ENCODE measurements at regions not wholly inside any gene's neighbourhood (a gene's known extent, or its start where the extent isn't known, plus 50 kb on each side); places are given as distances from the start of the nearest gene placed in this dataset.

DNA sequence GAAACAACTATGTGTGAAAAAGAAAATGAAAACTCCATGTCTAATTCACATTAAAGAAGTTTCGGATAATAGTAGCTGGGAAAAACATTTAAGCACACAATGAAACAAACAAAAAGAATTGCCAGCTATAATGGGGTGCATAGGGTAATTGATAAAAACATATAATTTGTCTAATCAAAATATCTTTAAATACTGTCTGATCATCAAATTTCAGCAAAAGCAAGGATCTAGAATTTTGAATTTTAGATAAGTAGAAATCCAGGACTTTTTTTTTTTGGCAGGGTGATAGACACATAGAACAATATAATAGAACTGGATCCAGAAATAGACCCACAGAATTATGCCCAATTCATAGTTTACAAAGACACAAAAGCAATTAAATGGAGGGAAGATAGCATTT lies 585.0 kb downstream of the TAF11L14 start:
- Histone ChIP-seq H4K20me1 (ENCODE audit: control insufficient read depth, extremely low read depth, insufficient read depth, low read length) (no peaks in the 10 kb centered on the region), H3K4me1 (ENCODE audit: control insufficient read depth, extremely low read depth, insufficient read depth, low read length) (no peaks in the 10 kb centered on the region), H3K9me1 (ENCODE audit: control insufficient read depth, extremely low read depth, insufficient read depth, low read length) (no peaks in the 10 kb centered on the region), H2AFZ (ENCODE audit: control insufficient read depth, low read length) (no peak overlapping the region), H3K27ac (ENCODE audit: control insufficient read depth, insufficient read depth, low read length) (no peak overlapping the region), H3K9me3 (ENCODE audit: control insufficient read depth, low read depth, low read length) (no peaks in the 10 kb centered on the region), H3K27me3 (ENCODE audit: control insufficient read depth, extremely low read depth, insufficient read depth, low read length) (no peaks in the 10 kb centered on the region), H3K36me3 (ENCODE audit: control insufficient read depth in 2 of 2, extremely low read depth in 1 of 2, insufficient read depth in 2 of 2, low read length in 2 of 2) (no peaks in the 10 kb centered on the region), H3K4me3 (ENCODE audit: control insufficient read depth in 2 of 3, extremely low read depth in 1 of 3, insufficient read depth in 2 of 3, low read depth in 1 of 3, low read length in 3 of 3) (no peak overlapping the region), H3K4me2 (ENCODE audit: control insufficient read depth, extremely low read depth, insufficient read depth, low read depth, low read length) (no peak overlapping the region), H3K9ac (ENCODE audit: control insufficient read depth, extremely low read depth, insufficient read depth, low read length) (no peak overlapping the region), H3K79me2 (ENCODE audit: control insufficient read depth, insufficient read depth, low read length) (no peaks in the 10 kb centered on the region)
- dilution Hi-C loops (cut with MboI; ENCODE audit: extremely low pct_ligation_motif_present, low sequenced_read_pairs): no loop called here
- TF ChIP-seq CTCF (optimal IDR thresholded peaks at IDR 0.05 in 1 of 3, IDR thresholded peaks at IDR 0.05 in 1 of 3, conservative IDR thresholded peaks at IDR 0.05 in 1 of 3; ENCODE audit: extremely low read depth in 1 of 3, insufficient read depth in 2 of 3, low read length in 3 of 3): no peak
- TF ChIP-seq EZH2 (IDR thresholded peaks at IDR 0.05; ENCODE audit: low read length): no peak
- FAIRE-seq (no peak), DNase-seq (ENCODE audit: low read depth, low spot score) (no peak)

GRCh38 chr5:18220631-18221030 lies 586.4 kb downstream of the TAF11L14 start:
- DNase-seq (ENCODE audit: low read depth, low spot score): no peak
- dilution Hi-C loops (cut with MboI; ENCODE audit: extremely low pct_ligation_motif_present, low sequenced_read_pairs): no loop called here

More at GRCh38 chr5:18220631-18221030, 586.4 kb downstream of the TAF11L14 start:
- Histone ChIP-seq H3K4me3 (ENCODE audit: control insufficient read depth in 2 of 3, extremely low read depth in 1 of 3, insufficient read depth in 2 of 3, low read depth in 1 of 3, low read length in 3 of 3) (no peak overlapping the region), H3K9ac (ENCODE audit: control insufficient read depth, extremely low read depth, insufficient read depth, low read length) (no peak overlapping the region), H3K27me3 (ENCODE audit: control insufficient read depth, extremely low read depth, insufficient read depth, low read length) (no peaks in the 10 kb centered on the region), H3K27ac (ENCODE audit: control insufficient read depth, insufficient read depth, low read length) (no peak overlapping the region), H3K9me1 (ENCODE audit: control insufficient read depth, extremely low read depth, insufficient read depth, low read length) (no peaks in the 10 kb centered on the region), H3K9me3 (ENCODE audit: control insufficient read depth, low read depth, low read length) (no peaks in the 10 kb centered on the region), H3K4me1 (ENCODE audit: control insufficient read depth, extremely low read depth, insufficient read depth, low read length) (no peaks in the 10 kb centered on the region), H3K4me2 (ENCODE audit: control insufficient read depth, extremely low read depth, insufficient read depth, low read depth, low read length) (no peak overlapping the region), H3K36me3 (ENCODE audit: control insufficient read depth in 2 of 2, extremely low read depth in 1 of 2, insufficient read depth in 2 of 2, low read length in 2 of 2) (no peaks in the 10 kb centered on the region), H3K79me2 (ENCODE audit: control insufficient read depth, insufficient read depth, low read length) (no peaks in the 10 kb centered on the region), H2AFZ (ENCODE audit: control insufficient read depth, low read length) (no peak overlapping the region), H4K20me1 (ENCODE audit: control insufficient read depth, extremely low read depth, insufficient read depth, low read length) (no peaks in the 10 kb centered on the region)
- FAIRE-seq: peak; percentile 17
- TF ChIP-seq EZH2 (IDR thresholded peaks at IDR 0.05; ENCODE audit: low read length): no peak
- no peak for TF ChIP-seq CTCF (optimal IDR thresholded peaks at IDR 0.05 in 1 of 3, IDR thresholded peaks at IDR 0.05 in 1 of 3, conservative IDR thresholded peaks at IDR 0.05 in 1 of 3; ENCODE audit: extremely low read depth in 1 of 3, insufficient read depth in 2 of 3, low read length in 3 of 3)
